Thymus (tissue), 11 donors: ENCODE measurements at regions not wholly inside any gene's neighbourhood (a gene's known extent, or its start where the extent isn't known, plus 50 kb on each side); places are given as distances from the start of the nearest gene placed in this dataset.

Experiments used
- DNase-seq, 9 donors: peaks; one replicate each; pipeline ENCODE4 v3.0.0-alpha.2; 2013; ENCODE audit warnings: low spot score in 9 of 9, low read depth in 6 of 9, missing footprints in 1 of 9
- H3K27ac ChIP-seq, 2 donors: one replicate each; pipeline ENCODE4 v1.5.1; 2013; ENCODE audit warnings: control low read depth in 1 of 2, low read depth in 1 of 2, low read length in 1 of 2, mild to moderate bottlenecking in 1 of 2, moderate library complexity in 1 of 2
- H3K27me3 ChIP-seq, 2 donors: one replicate each; pipeline ENCODE4 v1.5.1; 2013; ENCODE audit warnings: low read length in 1 of 2; ENCODE audit not compliant: control insufficient read depth in 2 of 2, insufficient read depth in 1 of 2
- H3K36me3 ChIP-seq, 2 donors: one replicate each; pipeline ENCODE4 v1.5.1; 2013; ENCODE audit warnings: low read length in 1 of 2, mild to moderate bottlenecking in 1 of 2, moderate library complexity in 1 of 2; ENCODE audit not compliant: control insufficient read depth in 2 of 2, insufficient read depth in 2 of 2
- H3K4me1 ChIP-seq, 2 donors: one replicate each; pipeline ENCODE4 v1.5.1; 2013; ENCODE audit warnings: low read length in 2 of 2; ENCODE audit not compliant: control insufficient read depth in 2 of 2, insufficient read depth in 2 of 2
- H3K4me3 ChIP-seq, 2 donors: one replicate each; pipeline ENCODE4 v1.5.1; 2013; ENCODE audit warnings: low read length in 2 of 2, control low read depth in 1 of 2, mild to moderate bottlenecking in 1 of 2
- H3K9me3 ChIP-seq, 2 donors: one replicate each; pipeline ENCODE4 v1.5.1; 2013; ENCODE audit warnings: low read length in 1 of 2, mild to moderate bottlenecking in 1 of 2; ENCODE audit not compliant: control insufficient read depth in 2 of 2, insufficient read depth in 1 of 2
- WGBS: extraction: QIAGEN DNeasy Blood & Tissue Kit; methylation state at CpG from one replicate; pipeline ENCODE4 v1.1.7; 2013; 5-methylcytosine and 5-hydroxymethylcytosine counted together
- donor health status: healthy.

DNA sequence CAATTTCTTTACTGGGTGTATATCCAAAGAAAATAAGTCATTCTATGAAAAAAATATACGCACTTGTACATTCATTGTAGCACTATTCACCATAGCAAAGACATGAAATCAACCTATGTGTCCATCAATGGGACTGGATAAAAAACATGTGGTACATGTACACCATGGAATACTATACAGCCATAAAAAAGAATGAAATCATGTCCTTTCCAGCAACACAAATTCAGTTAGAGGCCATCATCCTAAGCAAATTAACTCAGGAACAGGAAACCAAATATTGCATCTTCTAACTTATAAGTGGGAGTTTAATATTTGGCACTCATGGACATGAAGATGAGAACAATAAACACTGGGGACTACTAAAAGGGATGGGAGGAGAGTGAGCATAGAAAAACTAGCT is 325.7 kb downstream of the TGFB2 start:
- Histone ChIP-seq H3K27ac (no peak overlapping the region), H3K27me3 (no peaks in the 10 kb centered on the region), H3K36me3 (no peaks in the 10 kb centered on the region), H3K4me1 (no peaks in the 10 kb centered on the region), H3K4me3 (no peak overlapping the region), H3K9me3 (no peaks in the 10 kb centered on the region)
- no peak for DNase-seq
- WGBS: 97% methylated on average over 1 of the region's 1 CpG

DNA sequence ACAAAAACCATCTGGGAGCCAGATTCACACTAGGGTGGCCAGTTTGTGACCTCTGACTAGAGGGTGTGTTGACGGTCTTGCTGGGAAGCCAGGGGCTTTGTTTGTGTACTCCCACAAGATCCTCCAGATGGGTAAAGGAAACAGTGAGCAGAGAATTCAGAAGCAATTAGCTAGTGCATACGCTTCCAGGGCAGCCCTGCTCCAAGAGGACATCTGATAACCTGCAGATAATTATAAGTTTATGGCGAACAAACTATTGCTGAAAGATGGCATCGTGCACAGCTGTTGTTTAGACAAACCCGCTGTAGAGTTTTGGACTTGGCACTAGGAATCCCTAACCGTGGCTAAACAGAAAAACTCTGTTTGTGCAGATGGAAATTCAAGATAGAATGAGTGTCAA is 326.4 kb downstream of the TGFB2 start:
- WGBS: 74% methylated on average over 6 of the region's 6 CpGs

DNA sequence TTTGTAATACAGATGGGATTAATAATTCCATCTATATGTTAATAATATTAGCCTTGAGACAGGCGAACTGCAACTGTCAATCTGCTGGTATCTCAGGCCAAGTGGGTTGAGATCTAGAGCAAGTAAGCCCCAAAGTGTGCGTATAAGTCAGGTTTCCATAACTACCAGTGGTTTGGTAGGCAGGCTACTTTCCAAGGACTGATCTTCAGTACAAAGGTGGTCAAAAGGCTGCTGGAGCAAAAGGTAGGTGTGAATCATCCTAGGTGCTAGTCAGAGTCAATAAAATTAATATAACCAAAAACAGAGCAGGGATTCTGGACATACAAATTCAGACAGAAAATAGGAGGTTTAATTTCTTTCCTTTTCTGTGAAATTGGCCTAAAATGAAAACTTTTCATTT is 328.0 kb downstream of the TGFB2 start:
- H3K36me3 ChIP-seq: no peaks in the 10 kb centered on the region
- WGBS: 91% methylated on average over 2 of the region's 2 CpGs
- H3K27ac ChIP-seq: no peak overlapping the region
- H3K27me3 ChIP-seq: no peaks in the 10 kb centered on the region
- no peak overlapping the region for H3K4me3 ChIP-seq
- no peak for DNase-seq
- no peaks in the 10 kb centered on the region for H3K4me1 ChIP-seq
- no peaks in the 10 kb centered on the region for H3K9me3 ChIP-seq

More for the DNA sequence above, 326.4 kb downstream of the TGFB2 start:
- Histone ChIP-seq H3K4me3 (no peak overlapping the region), H3K9me3 (no peaks in the 10 kb centered on the region), H3K27me3 (no peaks in the 10 kb centered on the region), H3K4me1 (no peaks in the 10 kb centered on the region), H3K36me3 (no peaks in the 10 kb centered on the region), H3K27ac (no peak overlapping the region)
- DNase-seq: no peak

DNA sequence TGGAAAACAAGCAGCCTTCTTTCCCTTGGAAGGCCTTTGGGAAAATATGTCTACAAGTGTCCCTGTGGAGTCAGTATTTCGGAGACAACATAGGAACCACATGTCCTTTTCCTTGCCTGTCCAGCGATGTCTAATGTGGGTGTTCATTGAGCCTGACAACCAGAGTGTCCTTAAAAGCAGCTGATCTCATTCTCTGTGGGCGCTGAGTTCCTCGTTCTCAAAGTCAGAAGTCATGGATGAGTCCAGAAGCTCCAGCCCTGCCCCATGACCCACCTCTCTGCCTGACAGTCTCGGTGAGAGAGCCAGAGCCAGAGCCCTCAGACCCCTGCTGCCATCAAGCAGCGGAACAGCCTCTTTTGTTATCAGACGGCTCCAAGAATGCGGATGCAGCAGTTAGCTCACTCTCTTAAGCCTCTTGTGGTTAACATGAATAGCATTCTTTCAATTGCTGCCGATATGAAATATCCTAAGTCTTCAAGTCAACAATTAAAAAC is 329.2 kb downstream of the TGFB2 start:
- no peaks in the 10 kb centered on the region for H3K27me3 ChIP-seq
- no peaks in the 10 kb centered on the region for H3K36me3 ChIP-seq
- no peaks in the 10 kb centered on the region for H3K4me1 ChIP-seq
- H3K27ac ChIP-seq: no peak overlapping the region
- no peak for DNase-seq
- WGBS: 36% methylated on average over 9 of the region's 9 CpGs
- no peak overlapping the region for H3K4me3 ChIP-seq
- H3K9me3 ChIP-seq: no peaks in the 10 kb centered on the region

DNA sequence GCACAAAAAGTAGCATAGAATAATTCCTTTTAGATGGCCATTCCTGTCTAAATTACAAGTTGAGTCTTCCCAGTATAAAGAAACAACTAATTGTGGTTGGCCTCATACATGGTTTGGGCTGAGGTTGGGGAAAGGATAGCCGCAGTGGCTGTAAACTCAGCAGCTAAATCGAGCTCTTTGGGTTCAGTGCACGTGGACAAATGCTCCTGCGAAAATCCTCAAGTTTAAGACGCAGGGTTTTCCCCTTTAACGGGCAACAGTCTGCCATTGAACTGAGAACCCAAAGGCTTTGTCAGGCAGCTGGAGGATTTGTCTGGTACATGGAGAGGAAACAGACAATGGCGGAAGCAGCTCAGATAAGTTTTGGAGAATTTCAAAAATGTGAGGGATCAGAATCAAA is 331.9 kb downstream of the TGFB2 start:
- no peaks in the 10 kb centered on the region for H3K27me3 ChIP-seq
- 76% methylated on average over 7 of the region's 7 CpGs for WGBS
- no peaks in the 10 kb centered on the region for H3K9me3 ChIP-seq
- no peak overlapping the region for H3K4me3 ChIP-seq
- no peaks in the 10 kb centered on the region for H3K4me1 ChIP-seq
- no peak overlapping the region for H3K27ac ChIP-seq
- no peak for DNase-seq
- H3K36me3 ChIP-seq: no peaks in the 10 kb centered on the region

DNA sequence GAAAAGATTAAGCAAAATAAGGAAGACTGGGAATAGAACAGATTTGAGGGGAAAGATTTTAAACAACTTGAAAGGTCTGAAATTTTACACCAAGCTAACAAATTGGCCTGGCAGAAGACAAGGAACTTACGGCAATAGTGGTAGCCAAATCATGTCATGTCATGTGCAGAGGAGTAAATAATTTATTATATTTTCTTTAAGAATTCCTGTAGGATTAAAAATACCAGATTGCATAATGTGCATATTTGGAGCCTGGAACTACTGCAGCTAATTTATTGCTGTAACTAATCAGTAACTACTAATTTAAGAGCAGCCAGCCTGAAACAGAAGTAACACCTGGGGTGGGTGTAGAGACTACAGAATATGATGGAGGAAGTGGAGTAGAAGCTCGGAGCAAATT is 334.3 kb downstream of the TGFB2 start:
- DNase-seq: no peak
- 92% methylated on average over 2 of the region's 2 CpGs for WGBS
- Histone ChIP-seq H3K27ac (no peak overlapping the region), H3K4me3 (no peak overlapping the region), H3K27me3 (no peaks in the 10 kb centered on the region), H3K36me3 (no peaks in the 10 kb centered on the region), H3K4me1 (no peaks in the 10 kb centered on the region), H3K9me3 (no peaks in the 10 kb centered on the region)

DNA sequence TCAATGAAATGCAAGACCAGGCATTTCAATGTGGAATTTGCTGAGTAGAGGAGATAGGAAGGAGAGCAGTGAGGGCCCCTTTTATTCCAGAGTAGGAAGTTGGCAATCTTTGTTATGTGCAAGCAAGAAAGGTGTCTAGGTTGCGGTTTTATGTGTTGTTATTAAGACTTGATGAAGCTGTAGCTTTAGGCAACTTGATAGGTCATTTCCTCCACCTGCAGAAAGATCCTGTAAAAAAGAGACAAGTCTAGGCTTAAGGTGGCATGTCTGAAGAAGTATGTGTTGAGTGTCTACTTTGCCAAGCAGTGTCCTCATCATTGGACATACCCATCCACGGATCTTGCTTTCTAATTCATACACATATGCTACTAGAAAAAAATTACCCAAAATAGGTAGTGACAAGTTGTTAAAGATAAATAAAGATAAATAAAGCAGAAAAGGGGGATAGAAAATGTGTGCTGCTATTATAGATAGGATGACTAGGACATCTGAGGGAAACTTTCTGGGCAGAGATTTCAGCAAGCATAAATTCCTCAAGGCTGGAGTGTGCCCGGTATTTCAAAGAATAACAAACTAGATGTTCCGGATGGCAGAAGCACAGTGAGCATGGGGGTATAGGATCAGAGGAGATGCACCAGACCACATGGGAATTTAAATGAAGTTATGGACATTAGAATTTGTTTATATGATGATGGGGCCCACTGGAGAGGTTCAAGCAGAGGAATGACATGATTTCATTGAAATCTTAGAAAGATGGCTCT is 335.0 kb downstream of the TGFB2 start:
- no peak overlapping the region for H3K27ac ChIP-seq
- no peak for DNase-seq
- 97% methylated on average over 4 of the region's 4 CpGs for WGBS

DNA sequence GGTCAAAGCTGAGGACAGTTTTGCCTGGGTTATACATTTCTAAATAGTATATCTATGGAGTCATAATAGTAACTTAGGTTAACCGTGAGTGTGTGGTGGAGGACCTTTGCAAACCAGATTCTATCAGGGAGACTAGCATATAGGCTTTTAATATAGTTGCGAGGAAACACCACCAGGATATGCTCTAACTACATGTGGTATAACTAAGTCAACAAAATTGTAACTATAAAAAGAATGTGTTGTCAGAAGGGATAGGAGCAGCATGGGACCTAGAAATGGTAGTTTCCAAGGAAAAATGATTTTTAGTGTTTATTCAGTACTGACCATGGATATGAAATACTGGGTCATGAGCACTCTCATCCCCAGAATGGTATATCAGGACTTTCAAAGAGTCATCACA is 338.1 kb downstream of the TGFB2 start:
- 69% methylated on average over 2 of the region's 2 CpGs for WGBS
- Histone ChIP-seq H3K27ac (no peak overlapping the region), H3K27me3 (no peaks in the 10 kb centered on the region), H3K4me3 (no peak overlapping the region), H3K36me3 (no peaks in the 10 kb centered on the region), H3K9me3 (no peaks in the 10 kb centered on the region), H3K4me1 (no peaks in the 10 kb centered on the region)
- no peak for DNase-seq

More for the DNA sequence above, 335.0 kb downstream of the TGFB2 start:
- no peaks in the 10 kb centered on the region for H3K9me3 ChIP-seq
- H3K4me1 ChIP-seq: no peaks in the 10 kb centered on the region
- H3K27me3 ChIP-seq: no peaks in the 10 kb centered on the region
- no peaks in the 10 kb centered on the region for H3K36me3 ChIP-seq
- H3K4me3 ChIP-seq: no peak overlapping the region

DNA sequence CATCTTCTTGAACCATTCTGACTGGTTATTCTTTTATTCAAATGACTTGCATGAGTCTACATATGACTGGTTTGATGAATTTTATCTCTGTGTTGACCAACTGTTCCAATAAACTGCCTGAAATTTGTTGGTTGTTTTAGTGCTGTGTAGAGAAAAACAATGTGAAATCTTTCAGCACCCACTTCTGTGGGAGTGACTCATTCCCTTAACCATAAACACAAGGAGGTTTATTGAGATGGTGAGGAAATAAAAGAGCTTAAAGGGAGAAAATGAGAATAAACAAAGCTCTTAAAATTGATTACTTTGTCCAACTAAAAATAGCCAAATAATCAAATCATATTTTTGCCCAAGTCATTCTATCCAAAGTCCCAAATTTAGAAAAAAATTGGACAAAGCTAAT is 341.1 kb downstream of the TGFB2 start:
- no peaks in the 10 kb centered on the region for H3K36me3 ChIP-seq
- no peaks in the 10 kb centered on the region for H3K4me1 ChIP-seq
- no peak overlapping the region for H3K4me3 ChIP-seq
- no peak overlapping the region for H3K27ac ChIP-seq
- no peaks in the 10 kb centered on the region for H3K27me3 ChIP-seq
- DNase-seq: no peak
- no peaks in the 10 kb centered on the region for H3K9me3 ChIP-seq
